ENCODE measurements at regions not wholly inside any gene's neighbourhood (a gene's known extent, or its start where the extent isn't known, plus 50 kb on each side); places are given as distances from the start of the nearest gene placed in this dataset.

GRCh38 chr2:18403921-18404522 lies 156.4 kb downstream of the RDH14 start:
- Histone ChIP-seq H2BK20ac (ENCODE audit: low read depth, low read length) (no peak overlapping the region), H2BK5ac (ENCODE audit: low read depth, low read length, poor library complexity, severe bottlenecking) (no peak overlapping the region), H2AFZ (replicated peaks; ENCODE audit: low read length, poor library complexity) (no peak overlapping the region), H2AK9ac (replicated peaks; ENCODE audit: low read depth, low read length, poor library complexity) (no peak overlapping the region), H2BK15ac (ENCODE audit: low read depth, low read length) (no peak overlapping the region), H4K91ac (ENCODE audit: insufficient read depth, low read depth, low read length) (no peak overlapping the region), H3K9me3 (ENCODE audit: control insufficient read depth, insufficient read depth, low read length) (no peaks in the 10 kb centered on the region), H3K27me3 (ENCODE audit: control insufficient read depth, insufficient read depth, low read length) (no peaks in the 10 kb centered on the region), H3K23ac (ENCODE audit: low read depth, low read length) (no peak overlapping the region), H4K5ac (ENCODE audit: low read depth, low read length) (no peak overlapping the region), H3K56ac (ENCODE audit: extremely low read depth, insufficient read depth, low read length) (no peak overlapping the region), H2BK120ac (ENCODE audit: low read depth, low read length) (no peak overlapping the region), H3K79me1 (ENCODE audit: low read depth in 1 of 2, low read length in 2 of 2) (no peaks in the 10 kb centered on the region), H3K9ac (ENCODE audit: low read depth, low read length) (no peak overlapping the region), H3K4me3 (ENCODE audit: insufficient read depth, low read depth, low read length) (no peak overlapping the region), H3K36me3 (ENCODE audit: control insufficient read depth, insufficient read depth, low read length) (no peaks in the 10 kb centered on the region), H3K4ac (ENCODE audit: low read depth, low read length) (no peak overlapping the region), H4K8ac (ENCODE audit: low read depth in 2 of 2, low read length in 2 of 2) (no peak overlapping the region), H3K9me1 (ENCODE audit: insufficient read depth, low read length) (no peaks in the 10 kb centered on the region), H3K27ac (ENCODE audit: insufficient read depth, low read length) (no peak overlapping the region), H3K4me1 (ENCODE audit: control insufficient read depth, insufficient read depth, low read length) (no peaks in the 10 kb centered on the region), H3K14ac (replicated peaks; ENCODE audit: low read depth, low read length) (no peak overlapping the region), H4K20me1 (ENCODE audit: insufficient read depth, low read length) (no peaks in the 10 kb centered on the region), H2AK5ac (ENCODE audit: low read depth, low read length) (no peak overlapping the region), H3K4me2 (ENCODE audit: low read depth, low read length) (no peak overlapping the region), H3K18ac (ENCODE audit: low read depth, low read length) (no peak overlapping the region)
- ATAC-seq (ENCODE audit: low read depth) (no peak), DNase-seq (no peak)
- intact Hi-C loops (cut with micrococcal nuclease) (no loop called here), in situ Hi-C loops (cut with MboI; ENCODE audit: low sequenced_read_pairs) (no loop called here), dilution Hi-C loops (cut with HindIII; ENCODE audit: low sequenced_read_pairs, unreplicated experiment) (no loop called here)
- no TSS peak for BruUV-seq (replicated peaks)
- POLR2A ChIA-PET (ENCODE audit: unreplicated experiment), result no interaction called here
- no peak for TF ChIP-seq CHD1 (IDR thresholded peaks at IDR 0.05; ENCODE audit: low read depth, low read length)
- no peak for TF ChIP-seq SMC3 (IDR thresholded peaks at IDR 0.05; ENCODE audit: low read depth, low read length)
- TF ChIP-seq, protein P1, sequence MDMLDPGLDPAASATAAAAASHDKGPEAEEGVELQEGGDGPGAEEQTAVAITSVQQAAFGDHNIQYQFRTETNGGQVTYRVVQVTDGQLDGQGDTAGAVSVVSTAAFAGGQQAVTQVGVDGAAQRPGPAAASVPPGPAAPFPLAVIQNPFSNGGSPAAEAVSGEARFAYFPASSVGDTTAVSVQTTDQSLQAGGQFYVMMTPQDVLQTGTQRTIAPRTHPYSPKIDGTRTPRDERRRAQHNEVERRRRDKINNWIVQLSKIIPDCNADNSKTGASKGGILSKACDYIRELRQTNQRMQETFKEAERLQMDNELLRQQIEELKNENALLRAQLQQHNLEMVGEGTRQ (IDR thresholded peaks at IDR 0.05; ENCODE audit: low read depth, low read length), result no peak
- TF ChIP-seq CEBPB (IDR thresholded peaks at IDR 0.05; ENCODE audit: low read depth, low read length), result no peak
- TF ChIP-seq MAFK (IDR thresholded peaks at IDR 0.05; ENCODE audit: low read depth, low read length), result no peak
- TF ChIP-seq BHLHE40 (IDR thresholded peaks at IDR 0.05; ENCODE audit: low read depth, low read length), result no peak
- no peak for TF ChIP-seq RCOR1 (IDR thresholded peaks at IDR 0.05; ENCODE audit: insufficient replicate concordance, low read length)
- TF ChIP-seq MAZ (IDR thresholded peaks at IDR 0.05; ENCODE audit: borderline replicate concordance, low read depth, low read length), result no peak
- TF ChIP-seq CTCF (conservative IDR thresholded peaks at IDR 0.05; ENCODE audit: low read depth, low read length), result no peak
- TF ChIP-seq POLR2A (IDR thresholded peaks at IDR 0.05; ENCODE audit: low read depth, low read length), result no peak
- no peak for TF ChIP-seq ELK1 (IDR thresholded peaks at IDR 0.05; ENCODE audit: borderline replicate concordance, low read depth, low read length)
- TF ChIP-seq RAD21 (IDR thresholded peaks at IDR 0.05; ENCODE audit: low read length), result no peak
- no CpG with 5 or more reads among the region's 4 CpGs for WGBS, 2 experiments (ENCODE audit: extremely low coverage in 2 of 2, insufficient read length in 1 of 2)
- CTCF ChIA-PET, result interaction anchor here (0.7 to 1.0 kb wide), 2 partner anchors 10 to 13 kb away, joined by 3 to 4 read pairs; no protein-coding TSS in a partner anchor

All from IMR-90 (cell line).